SH-SY5Y (cell line): ENCODE measurements at regions not wholly inside any gene's neighbourhood (a gene's known extent, or its start where the extent isn't known, plus 50 kb on each side); places are given as distances from the start of the nearest gene placed in this dataset.

Source experiments
- GATA2 ChIP-seq: IDR thresholded peaks from 2 replicates; pipeline ENCODE4 v1.6.1; 2011; ENCODE audit warnings: mild to moderate bottlenecking, low read depth, low read length
- GATA3 ChIP-seq: IDR thresholded peaks from 2 replicates; pipeline ENCODE4 v1.6.1; 2011; ENCODE audit warnings: low read depth, mild to moderate bottlenecking, low read length, moderate library complexity

DNA sequence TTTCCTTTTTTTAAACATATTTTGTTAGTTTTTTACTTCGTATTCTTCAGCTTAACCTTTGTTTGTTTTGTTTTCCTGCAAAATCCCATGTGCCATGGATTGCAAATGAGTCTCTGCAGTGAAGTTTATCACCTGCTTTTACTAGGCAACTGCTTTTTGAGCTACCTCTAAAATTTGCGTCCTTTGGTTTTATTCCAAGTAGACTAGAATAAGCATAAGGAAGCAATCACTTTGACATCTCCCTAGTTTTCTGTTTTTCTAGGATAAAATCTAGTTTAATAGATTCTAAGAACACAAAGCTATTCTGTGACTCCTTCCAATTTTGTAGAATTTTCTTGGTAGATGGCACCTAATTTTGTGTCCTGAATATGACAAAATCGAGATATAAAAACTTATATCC is 1059.2 kb downstream of the OTOL1 start:
- TF ChIP-seq GATA3: no peak
- no peak for TF ChIP-seq GATA2
